GM18498 (cell line): ENCODE measurements at regions not wholly inside any gene's neighbourhood (a gene's known extent, or its start where the extent isn't known, plus 50 kb on each side); places are given as distances from the start of the nearest gene placed in this dataset.

ENCODE experiments used
- ATAC-seq: cut with Tn5 transposase; IDR thresholded peaks from one replicate; pipeline ENCODE4 v1.9.1; 2021; ENCODE audit warnings: mild to moderate bottlenecking, moderate library complexity; ENCODE audit not compliant: unreplicated experiment

DNA sequence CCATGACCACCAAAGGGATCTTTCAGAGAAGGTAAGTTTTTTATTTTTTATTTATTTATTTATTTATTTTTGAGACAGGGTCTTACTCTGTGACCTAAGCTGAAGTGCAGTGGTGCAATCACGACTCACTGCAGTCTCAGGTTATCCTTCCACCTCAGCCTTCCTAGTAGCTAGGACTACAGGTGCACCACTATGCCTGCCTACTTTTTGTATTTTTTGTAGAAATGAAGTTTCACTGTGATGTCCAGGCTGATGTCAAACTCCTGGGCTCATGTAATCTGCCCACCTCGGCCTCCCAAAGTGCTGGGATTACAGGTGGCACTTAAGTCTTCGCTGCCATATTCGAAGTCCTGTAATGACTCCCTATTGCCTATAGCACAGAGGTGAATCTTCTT, 342.5 kb downstream of the CYRIA start:
- no peak for ATAC-seq

DNA sequence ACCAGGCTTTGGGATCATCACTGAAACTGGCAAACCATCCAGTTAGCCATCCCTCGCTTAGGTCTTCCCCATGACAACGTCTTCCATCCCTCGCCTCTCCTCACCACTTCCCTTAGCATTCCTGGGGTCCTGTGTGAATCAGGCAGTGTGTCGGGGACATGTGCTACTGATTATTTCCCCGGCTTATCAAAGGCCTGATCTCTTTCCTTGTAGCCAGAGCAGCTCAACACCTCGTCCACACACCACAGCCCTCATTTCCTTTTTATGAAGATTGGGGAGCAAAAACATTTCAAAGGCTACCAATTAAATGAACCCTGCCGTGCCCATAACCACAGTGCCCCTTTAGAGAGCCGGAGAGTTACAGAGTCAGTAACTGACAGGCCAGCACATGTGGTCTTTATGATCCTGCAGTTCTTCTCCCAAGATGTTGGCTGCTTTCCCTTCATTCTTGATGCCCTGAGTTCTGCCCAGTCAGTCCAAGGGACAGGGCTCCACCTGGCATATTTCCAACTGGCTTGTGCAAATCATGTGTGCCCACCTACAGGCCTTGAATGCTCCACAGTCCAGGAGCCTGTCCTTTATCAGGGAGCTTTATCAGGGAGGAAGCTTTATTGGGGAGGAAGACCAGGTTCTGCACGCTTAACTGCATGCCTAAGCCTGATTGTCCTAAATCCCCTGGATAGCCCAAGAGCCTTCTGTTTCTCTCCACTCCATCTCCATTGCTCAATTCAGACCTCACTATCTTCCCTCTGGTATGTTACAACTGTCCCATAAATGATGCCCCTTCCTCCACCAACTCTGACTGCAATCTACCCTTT, 343.1 kb downstream of the CYRIA start:
- no peak for ATAC-seq

DNA sequence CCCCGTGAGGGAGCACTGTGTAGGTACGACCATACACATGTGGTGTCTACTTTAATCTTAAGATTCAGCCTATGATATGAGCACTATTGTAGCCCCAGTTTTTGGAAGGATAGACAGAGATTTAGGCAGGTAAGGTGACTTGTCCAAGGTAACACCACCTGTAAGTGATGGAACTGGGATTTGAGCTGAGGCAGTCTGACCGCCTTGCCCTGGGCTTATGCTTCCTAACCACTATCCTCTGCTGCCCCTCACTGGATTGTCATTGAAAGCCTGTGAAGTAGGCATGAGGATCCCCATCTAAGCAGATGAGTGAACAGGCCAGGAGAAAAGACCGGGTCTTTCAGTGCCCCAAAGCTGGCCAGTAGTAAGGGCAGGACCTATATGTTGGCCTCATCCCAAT, 343.8 kb downstream of the CYRIA start:
- no peak for ATAC-seq

DNA sequence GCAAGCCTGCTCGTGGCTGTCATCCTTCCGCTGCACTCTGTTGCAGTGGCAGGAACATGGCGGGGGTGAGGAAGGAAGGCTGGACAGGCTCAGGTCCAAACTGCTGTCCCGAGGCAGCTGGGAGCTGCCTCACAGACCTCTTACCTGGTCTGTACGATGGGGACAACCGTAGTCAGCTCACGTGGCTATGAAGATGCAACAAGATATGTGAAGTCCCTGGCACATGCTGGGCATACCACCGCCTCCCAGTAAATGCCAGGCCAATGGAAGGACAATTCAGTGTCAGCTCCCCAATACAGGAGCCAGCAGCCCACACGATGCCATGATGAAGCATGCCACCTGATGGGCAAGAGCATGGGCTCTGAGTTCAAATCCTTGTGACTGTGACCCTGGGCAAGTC, 344.4 kb downstream of the CYRIA start:
- ATAC-seq = no peak

DNA sequence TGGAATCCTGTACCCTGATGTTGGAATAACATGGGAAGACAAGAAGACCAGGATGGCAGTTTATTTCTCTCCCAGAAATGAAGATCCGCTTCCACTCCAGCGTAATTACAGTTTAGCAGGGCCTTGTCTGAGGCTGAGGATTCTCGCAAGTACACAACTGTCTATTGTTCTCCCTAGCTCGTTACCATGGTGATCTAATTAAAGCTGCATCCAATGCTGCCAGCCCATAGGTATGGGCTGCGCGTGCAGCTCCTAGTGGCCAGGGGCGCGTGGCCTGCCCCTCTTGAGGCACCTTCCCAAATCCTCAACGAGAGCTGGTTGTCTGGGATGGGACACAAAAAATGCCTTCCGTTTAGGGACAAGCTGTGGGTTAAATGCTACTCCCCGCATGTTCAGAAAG, 344.9 kb downstream of the CYRIA start:
- no peak for ATAC-seq

DNA sequence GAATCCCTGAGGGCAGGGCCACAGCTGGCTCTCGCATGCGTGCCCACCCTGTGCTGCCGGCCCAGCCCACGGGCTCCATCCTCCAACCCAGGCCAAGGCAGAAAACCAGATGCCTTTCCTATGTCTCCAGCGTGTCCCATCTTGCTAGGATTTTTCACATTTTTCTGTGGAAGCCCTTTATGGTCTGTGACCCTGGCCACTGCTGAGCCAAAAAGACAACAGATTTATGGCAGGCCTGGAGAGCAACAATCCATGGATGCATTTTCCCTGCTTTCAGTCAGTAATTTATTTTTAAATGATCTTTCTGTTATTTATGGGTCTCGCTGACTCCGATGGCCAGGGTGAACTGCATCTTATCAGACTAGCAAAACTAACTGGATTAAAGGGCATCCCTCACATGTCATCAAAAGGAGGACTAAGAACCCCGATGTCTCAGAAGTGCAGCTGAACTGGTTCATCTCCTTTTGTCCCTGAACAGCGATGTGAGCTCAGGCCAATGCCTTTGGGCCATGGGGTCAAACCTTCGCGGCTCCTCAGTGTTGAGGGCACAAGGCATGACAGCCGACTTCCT, 346.0 kb downstream of the CYRIA start:
- no peak for ATAC-seq

DNA sequence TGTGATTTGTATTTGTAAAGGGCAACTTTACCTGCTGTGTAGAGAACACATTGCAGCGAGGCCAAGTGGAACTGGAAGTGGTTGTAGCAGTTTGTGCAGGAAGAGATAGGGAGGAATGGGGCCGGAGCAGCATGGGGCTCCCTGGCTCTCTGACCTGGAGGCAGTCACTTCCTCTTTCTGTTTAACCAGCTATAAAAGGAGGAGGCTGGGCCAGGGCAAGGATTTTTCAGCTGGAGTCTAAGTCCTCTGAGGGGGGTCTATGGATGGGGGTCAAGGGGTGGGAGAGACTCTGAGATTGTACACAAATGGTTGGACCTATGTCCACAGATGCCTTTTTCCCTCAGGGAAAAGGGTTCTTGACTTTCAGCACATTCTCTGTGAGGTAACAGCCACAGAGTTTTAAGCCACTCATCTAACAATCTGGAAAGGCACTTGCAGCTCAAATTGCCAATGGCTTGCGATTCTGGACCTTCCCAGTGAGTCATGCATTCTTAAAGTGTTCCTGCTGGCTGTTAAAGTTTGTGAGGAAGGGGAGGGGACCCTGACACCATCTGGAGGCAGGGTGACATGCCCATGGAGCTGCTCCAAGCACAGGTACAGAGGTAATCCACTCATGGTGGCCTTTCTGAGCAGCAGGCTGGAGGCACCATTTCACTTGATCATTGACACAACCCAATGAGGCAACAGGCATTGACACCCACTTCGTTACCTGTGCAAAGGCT, 347.0 kb downstream of the CYRIA start:
- ATAC-seq = no peak

DNA sequence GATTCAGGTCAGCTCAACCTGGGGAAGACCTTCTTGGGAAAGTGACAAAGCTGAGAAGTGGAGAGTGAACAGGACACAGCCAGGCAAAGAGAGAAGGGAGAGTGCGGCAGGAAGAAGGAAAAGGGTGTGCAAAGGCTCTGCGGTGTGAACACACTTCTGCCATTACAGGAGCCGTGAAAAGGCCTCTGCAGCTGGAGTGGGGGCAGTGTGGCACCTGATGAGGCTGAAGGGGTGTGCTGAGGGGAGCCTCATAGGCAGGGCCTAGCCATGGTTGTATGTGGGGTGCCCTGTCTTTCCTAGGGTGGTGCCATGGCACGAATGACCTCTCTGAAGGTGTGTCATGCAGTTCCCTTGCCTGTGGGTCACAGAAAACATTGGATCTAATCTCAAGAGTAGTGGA, 347.6 kb downstream of the CYRIA start:
- ATAC-seq = no peak

DNA sequence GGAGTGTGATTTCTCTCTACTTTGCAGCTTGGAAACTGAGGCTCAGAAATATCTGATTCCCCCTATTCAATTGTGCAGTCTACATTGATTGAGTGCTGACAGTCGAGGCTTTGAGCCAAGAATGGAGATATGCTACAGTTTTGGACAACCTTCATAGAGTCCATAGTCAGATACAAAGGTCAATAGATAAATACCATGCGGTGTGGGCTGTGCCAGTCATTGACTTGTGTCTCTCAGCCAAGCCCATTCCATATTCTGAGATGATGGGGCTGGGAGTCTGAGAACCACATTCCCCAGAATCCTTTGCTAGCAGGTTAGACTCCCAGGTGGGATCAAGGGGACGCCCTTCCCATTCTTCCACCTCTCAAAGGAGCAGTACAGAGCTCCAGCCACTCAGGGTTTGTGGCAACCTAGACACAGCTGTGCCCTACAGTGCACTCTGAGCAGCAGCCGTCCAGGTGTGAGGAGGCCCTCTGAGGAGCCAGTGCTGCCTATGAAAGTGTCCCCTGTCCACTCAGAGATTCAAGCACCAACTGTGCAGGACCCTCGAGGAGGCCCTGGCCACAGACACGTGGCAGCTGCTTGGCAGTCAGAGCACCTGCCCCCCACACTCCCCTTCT, 348.3 kb downstream of the CYRIA start:
- no peak for ATAC-seq

DNA sequence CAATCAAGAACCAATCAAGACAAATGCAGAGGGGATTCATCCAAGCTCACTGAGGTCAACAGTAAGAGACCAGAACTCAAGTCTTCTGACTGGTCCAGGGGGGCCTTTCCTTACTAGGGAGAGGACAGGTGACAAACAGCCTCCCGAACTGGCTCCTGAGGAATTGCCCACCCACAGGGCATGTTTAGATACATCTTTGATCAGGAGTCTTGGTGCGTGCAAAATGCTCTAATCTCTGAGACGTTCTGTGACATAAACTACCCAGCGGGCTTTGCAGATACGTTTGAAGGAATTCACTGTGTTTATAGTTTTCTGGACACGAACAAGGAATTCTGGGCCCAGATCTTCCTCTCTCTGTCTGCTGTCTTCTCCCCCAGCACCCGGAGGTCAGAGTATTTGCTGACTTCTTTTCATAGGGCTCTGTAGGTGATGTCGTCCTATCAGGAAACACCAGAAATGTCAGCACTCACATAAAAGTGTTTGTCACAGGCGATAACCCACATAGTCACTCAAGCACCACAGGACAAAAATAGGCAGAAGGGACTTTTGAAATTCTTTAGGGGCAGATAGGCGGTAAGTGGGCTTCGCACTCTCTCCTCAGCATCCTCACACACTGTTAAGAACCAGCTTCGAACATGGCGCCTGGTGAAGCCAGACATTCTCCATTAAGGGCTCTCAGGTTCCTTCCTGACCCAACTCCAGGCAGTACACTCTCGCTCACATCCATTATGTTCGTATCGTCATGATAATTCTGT, 349.0 kb downstream of the CYRIA start:
- no peak for ATAC-seq

DNA sequence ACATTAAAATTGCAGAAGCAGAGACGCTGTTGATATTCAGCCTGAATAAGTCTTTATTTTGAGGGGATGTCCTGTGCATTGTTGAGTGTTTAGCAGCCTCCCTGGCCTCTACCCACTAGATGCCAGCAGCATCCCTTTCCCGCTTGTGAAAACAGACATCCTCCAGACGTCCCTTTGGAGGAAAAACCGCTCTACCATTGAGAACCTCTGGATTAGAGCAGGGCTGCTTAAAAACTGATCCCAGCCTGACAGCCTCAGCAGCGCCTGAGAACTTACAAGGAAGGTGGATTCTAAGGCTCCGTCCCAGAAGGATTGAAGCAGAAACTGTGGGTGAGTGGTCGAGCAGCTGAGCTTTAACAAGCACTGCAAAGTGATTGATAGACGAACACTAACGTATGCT, 349.7 kb downstream of the CYRIA start:
- no peak for ATAC-seq

DNA sequence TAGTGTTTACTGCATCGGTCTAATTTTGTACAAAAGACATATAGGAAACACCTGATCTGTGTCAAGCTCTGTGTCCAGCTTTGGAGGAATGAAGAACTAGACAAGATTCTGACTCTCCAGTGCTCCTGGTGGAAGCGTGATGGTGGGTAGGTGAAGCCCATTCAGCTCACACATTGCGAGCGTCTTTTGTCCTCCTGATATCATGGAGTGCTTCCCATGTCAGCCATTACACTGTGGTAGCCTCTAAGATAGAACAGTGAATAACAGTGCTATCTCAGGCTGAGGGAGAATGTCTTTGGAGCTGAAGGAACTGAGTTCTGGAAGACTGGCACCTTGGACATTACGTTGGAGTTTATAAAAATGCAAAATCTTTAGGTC, 350.2 kb downstream of the CYRIA start:
- no peak for ATAC-seq

DNA sequence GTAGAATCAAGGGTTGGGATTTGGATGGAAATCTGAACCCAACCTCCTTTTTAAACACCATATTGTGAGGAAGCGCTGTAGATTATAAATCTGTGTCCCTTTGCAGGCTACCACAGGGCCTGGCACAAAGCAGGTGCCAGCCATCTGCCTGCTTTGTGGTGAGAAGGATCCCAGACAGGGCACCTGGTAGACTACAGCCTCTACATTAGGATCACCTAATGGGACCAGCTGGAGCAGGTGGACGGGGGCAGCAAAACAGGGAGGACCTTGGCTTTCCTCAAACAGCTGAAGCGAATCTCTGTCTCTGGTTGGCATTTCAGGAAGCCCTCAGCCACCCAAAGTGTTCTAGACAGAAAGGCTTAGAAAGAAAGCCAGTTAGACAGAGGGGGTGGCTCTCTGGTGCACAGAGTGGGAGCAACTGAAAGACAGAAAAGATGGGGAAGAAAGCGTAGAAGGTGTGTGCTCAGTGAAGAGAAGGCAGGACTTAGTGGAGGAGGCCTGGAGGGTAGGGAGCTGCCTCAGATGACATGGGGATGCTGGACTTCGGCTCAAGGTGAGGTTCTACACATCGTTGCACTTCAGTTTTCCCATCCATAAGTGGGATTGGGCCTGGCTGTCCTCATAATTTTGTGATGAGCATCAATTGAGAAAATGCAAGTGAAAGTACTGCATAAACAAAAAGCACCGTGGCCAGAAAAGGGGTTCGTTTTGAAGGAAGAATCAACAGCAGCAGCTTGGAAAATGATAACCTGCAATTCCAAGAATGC, 350.8 kb downstream of the CYRIA start:
- ATAC-seq = no peak

DNA sequence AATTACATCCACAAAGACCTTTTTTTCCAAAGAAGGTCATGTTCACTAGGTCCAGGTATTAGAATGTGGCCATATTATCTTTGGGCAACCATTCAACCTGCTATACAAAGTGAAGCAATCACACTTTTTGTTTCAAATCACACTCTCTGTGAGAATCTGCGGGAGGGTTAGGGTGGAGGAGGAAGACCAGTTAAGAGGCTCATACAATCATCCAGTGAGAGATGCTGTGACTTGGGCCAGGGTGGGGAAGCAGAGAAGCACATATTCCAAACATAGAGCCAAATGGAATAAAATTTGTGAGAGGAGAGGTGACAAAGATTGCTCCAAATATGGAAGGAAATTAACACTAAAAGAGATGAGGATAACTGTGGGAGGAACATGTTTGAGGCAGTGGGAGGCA, 351.6 kb downstream of the CYRIA start:
- no peak for ATAC-seq

DNA sequence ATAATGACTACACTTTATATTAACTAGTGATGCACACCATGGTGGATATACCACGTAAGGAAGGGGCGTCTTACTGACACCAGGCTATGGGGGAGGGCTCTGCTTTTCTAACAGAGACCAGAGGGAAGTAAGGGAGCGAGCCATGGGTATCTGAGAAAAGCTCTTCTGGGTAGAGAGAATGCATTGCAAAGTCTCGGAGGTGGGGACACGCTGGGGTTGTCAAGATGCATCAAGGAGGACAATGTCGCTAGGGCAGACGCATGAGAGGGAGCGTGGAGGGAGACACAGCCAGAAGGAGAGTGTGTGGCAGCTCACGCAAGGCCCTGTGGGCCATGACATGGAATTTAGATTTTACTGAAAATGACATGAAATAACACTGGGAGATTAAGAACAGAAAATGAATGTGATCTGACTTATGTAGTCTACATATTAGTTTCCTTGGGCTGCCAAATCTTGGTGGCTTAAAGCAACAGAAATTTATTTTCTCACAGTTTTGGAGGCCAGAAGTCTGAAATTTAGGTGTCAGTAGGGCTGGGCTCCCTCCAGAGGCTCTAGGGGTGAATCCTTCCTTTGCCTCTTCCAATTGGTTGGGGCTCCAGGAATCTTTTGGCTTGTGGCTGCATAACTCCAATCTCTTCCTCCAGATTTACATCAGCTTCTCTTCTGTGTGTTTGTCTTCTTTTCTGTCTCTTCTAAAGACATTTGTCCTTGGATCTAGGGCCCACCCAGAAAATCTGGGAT, 352.2 kb downstream of the CYRIA start:
- no peak for ATAC-seq

DNA sequence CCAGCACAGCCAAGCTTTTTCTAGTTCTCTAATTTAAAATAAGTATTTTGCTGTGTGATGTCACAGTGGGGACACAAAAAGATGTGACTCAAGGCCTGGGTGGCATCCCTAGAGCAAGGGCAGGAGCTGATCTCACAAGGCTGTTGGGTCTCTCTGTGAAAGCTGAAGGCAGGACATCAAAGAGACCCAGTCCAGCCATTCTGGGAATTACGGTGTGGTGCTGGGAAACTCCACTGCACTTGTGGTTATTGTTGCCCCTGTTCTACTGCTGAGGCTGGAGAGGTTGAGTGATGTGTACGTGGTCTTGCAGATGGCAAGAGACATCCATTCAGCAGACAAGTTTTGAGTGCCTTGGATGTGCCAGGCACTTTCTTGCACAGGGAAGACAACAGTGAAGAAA, 352.9 kb downstream of the CYRIA start:
- no peak for ATAC-seq

DNA sequence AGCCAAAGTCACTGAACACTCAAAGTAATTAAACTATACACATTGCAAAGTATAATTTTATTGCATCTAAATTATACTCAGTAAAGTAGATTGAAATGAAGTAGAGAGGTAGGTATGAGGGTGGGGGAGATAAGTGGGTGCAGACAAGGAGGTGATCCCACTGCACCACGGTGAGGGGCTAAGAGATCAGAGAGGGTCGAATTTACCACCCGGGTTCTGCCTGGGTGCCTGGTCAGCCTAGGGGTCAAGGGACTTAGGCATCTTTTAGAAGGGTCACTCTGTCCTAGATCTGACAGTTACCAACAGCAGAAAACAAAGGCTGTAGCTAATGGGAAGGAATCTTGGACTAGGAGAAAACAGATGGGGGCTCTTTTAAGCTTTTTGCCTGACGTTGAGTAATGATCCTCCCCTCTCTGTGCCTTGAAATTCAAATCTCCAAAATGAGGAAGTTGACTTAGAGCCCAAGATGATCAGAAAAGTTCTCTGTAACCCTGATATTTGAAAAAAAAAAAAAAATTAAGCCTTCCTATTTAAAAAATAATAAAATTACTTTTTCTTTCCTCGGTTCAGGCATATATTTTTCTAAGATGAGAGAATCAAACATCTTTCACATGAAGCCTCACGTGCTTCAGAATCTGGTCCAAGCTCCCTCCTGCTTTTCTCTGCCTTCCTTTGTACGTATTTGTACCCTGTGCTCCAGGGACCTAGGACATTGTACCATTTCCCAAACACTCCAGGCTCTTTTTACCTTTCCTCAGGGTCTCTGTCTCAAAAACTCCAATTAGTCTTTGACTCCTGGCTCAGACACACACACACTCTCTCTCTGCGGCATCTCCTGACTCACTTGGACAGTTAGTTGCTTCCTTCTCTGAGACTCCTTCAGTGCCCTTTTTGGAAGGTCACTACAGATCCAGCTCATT, 353.9 kb downstream of the CYRIA start:
- no peak for ATAC-seq

DNA sequence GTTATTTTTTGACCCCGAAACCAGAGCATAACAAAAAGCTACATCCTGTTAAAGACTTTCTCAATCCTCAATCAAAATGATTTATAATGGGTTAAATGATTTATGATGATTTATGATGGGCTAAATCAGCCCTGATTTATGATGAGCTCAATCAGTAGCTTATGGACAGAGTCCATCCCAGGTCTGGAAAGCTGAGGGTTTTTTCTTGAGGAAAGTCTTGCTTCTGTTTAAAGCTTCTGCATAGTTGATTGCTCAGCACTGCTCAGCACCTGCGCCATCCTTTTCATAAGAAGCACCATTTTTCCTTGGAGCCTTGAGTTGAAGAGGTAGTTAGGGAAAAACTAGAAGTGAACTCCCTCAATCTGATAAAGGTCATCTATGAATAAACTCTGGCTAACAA, 356.8 kb downstream of the CYRIA start:
- no peak for ATAC-seq
